ENCODE measurements at regions not wholly inside any gene's neighbourhood (a gene's known extent, or its start where the extent isn't known, plus 50 kb on each side); places are given as distances from the start of the nearest gene placed in this dataset.
"Not testable (repeated sequence)": the region's sequence is repeated elsewhere in the genome, so short reads cannot be mapped to it uniquely, and the experiment has no call there.

- DNase-seq = no peak
Measured at GRCh38 chr13:30071969-30072817, 221.8 kb upstream of the UBL3 start.

DNA sequence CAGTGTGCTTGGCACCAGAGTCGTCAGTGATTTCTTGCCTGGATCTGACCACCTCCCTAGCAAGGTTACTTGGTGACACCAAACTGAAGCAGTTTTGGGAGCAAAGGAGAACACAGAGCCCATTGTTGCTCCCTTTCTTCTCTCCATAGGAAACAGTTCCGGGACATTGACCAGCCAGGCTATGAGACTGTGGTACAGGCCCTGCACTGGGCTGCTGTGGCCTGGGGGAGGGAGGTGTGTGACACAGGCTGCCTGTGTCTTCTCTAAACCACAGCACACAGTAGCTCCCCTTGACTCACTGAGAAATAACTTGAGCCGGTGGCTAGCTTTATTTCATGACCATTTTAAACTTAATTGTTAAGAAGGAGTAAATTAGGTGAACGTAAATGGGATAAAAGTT lies 214.8 kb upstream of the UBL3 start:
- no peak for DNase-seq

- DNase-seq = no peak
Measured at GRCh38 chr13:30063892-30064291, 213.5 kb upstream of the UBL3 start.

DNA sequence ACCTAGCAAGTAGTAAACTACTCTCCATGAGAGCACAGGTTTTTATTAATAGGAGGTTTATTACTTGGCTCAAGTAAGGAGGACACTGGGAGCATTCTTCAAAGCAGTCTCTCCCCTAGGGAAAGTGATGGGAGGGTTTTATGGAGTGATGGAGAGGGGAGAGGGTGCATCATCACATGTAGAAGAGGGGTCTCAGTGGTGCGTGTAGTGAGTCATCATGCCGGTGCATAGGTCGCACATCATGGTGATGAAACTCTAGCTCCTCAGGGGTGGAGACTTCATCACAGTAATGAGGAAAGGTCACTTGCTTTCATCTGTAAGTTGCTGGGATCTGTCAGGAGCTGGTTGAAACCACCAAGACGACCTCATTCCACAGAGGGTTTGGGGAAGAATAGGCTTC lies 210.8 kb upstream of the UBL3 start:
- DNase-seq = no peak

- DNase-seq = no peak
Measured at GRCh38 chr13:30058429-30058828, 208.0 kb upstream of the UBL3 start.

DNA sequence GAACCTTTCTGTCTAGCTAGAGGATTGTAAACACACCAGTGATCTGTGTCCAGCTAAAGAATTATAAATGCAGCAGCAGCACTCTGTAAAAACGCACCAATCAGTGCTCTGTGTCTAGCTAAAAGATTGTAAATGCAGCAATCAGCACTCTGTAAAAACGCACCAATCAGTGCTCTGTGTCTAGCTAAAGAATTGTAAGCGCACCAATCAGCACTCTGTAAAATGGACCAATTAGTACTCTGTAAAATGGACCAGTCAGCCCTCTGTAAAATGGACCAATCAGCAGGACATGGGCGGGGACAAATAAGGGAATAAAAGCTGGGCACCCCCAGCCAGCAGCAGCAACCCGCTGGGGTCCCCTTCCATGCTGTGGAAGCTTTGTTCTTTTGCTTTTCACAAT lies 204.1 kb upstream of the UBL3 start:
- DNase-seq = not testable (repeated sequence)

GRCh38 chr13:30053939-30054338 lies 203.5 kb upstream of the UBL3 start:
- no peak for DNase-seq

GRCh38 chr13:30052120-30052519 lies 201.7 kb upstream of the UBL3 start:
- DNase-seq = no peak

DNA sequence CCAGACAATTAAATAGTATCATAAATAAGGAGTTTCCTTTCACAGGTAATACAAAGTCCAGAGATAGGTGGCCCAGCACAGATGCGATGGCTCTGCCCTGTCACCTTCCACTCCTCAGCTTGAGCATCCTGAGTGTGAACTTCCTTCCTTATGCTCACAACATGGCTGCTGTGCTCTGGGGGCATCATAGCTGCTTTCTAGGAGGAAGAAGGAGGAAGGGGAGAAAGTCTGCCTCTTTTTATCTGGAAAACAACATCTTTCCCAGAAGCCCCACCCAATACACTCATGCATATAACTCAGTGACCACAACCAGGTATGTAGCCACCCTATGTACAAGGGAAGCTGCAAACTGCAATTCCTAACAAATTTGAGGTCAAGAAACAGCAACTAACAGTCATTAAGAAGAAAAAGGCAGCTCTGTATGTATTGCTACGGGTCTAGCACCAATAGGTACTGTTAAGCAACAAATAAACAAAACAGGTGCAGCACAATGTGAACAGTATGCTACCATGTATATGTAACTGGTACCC lies 201.2 kb upstream of the UBL3 start:
- DNase-seq = no peak

DNA sequence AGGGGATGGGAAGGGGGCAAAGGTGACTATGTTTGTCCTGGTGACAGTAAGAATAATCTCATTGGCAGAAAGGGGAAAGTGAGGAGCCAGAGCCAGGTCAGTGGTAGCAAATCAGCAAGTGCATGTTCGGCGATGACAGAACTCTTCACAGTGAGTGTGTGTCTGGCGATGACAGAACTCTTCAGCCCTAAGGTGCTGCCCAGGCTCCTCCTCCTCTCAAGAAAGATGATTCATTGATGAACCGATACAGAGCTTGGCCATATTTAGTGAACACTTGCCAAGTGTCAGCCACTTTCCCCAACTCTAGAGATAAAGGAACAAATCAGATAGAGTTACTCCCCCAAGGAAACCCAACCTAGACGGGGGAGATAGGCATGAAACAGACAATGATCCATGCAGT lies 199.3 kb upstream of the UBL3 start:
- no peak for DNase-seq

- DNase-seq = no peak
Measured at GRCh38 chr13:30047154-30047874, 196.9 kb upstream of the UBL3 start.

- no peak for DNase-seq
Measured at GRCh38 chr13:30045916-30046704, 195.7 kb upstream of the UBL3 start.

DNA sequence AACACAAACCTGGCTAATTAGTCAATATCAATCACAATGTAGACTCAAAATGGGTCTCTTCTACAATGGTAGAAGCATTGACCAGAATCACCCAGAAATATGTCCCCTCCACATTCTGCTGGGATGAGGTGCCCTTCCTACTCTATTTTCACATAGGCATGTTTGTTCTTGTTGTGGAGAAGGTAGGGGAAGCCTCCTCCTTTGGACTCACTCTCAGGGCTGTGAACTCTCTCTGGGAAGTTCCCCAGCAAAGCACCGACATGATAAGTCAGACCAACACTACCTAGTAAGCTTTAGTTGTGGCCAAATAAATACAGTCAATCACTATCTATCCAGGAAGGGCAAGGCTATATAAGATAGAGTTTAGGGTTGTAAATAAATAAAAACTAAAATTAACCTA lies 194.5 kb upstream of the UBL3 start:
- no peak for DNase-seq

- no peak for DNase-seq
Measured at GRCh38 chr13:30043631-30043925, 193.2 kb upstream of the UBL3 start.

- DNase-seq = no peak
Measured at GRCh38 chr13:30042891-30043630, 192.6 kb upstream of the UBL3 start.

DNA sequence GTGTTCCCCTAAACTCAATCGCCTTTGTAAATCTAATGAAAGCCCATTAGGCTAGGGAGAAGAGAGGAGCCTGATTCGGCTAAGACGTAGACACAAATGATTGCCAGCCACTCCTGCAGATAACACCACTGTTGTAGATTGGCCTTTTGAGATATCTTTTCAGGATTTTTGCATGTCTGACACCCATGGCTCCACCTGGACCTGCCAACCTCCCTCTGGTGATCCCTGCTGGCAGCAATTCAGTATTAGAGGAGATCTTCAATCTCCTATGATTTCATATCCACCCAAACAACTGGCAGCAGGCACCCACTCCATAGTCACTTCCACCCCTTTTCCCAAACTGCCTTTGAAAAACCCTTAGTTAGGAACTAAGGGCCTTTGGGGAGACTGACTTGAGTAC lies 191.9 kb upstream of the UBL3 start:
- DNase-seq = no peak

DNA sequence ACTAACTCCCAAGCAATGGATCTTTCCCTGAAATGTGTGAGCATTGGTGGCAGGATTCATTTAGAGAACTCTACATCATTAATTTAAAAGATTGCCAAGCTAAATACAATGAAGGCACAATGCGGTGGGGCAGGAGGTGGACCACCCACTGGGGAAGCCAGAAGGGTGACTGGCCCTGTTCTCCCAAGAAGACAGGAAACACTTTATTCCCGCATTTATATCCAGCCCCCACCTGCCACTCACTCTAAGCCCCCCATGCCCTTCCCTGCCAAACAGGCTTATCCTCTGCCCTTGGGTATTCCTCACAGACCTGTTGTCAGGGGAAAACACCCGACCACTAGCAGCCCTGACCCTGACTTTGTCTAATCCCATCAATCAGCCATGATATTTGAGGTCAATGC lies 189.1 kb upstream of the UBL3 start:
- no peak for DNase-seq

DNA sequence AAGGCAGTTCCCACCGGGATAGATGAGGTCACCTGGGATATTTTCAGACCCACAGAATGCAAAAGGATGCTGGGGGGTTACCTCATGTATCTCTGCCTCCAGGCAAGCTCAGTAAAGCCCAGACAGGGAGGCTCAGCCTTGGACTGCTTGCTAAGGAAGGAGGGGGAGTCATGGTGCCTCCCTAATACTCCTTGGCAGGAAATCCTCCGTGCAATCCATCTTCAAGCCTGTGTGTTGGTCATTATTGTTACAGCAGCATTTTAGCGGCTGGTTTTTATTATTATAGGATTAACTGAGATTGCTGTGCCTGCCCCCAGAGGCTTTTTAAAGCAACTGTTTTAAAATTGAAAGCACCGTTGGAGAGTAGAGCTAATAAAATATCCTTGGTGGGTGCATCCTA lies 188.5 kb upstream of the UBL3 start:
- no peak for DNase-seq

DNA sequence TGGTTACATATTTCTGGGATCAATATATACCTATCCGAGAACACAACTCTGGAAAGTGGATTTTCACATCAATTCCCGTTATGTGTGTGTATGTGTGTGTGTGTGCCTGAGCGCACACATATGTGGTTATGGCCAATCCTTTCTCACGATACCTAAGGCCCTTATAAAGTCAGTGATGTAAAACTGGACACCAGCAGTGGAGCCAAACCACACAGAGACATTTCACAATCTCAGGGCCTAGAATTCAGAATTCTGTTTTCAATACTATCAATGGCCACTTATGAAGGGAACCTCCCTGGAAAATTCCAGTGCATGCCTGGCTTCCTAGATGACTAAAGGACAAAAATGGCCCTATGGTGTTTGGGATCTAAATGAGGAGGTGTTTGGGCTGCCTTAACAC lies 187.3 kb upstream of the UBL3 start:
- DNase-seq = no peak

GRCh38 chr13:30037306-30037705 lies 186.9 kb upstream of the UBL3 start:
- DNase-seq = no peak

DNA sequence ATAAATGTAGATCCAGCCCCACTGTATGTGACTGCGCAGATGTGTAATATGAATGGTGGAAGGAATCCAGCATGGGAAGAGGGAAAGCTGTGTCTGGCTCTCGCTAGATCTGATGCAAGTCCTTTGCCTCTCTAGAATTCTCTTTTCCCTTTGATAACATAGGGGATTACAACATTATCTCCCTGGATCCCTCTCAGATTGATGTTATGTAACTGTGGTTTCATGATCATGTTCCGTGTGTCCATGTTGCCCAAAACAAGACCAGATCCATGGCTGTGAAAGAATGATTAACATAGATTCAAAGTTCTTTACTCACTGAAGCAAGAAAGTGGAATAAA lies 184.0 kb upstream of the UBL3 start:
- DNase-seq = peak in 2 of 58 donors; percentile 25 to 59
